Fibroblast of the conjunctiva (primary cell): ENCODE measurements at regions not wholly inside any gene's neighbourhood (a gene's known extent, or its start where the extent isn't known, plus 50 kb on each side); places are given as distances from the start of the nearest gene placed in this dataset.

Experiments used
- DNase-seq: peaks from one replicate; pipeline ENCODE4 v3.0.0-alpha.2; 2010; ENCODE audit warnings: low read depth

GRCh38 chr10:111452153-111452552 lies 375.3 kb downstream of the ADRA2A start:
- DNase-seq = no peak

GRCh38 chr10:111455776-111456426 lies 379.1 kb downstream of the ADRA2A start:
- DNase-seq = no peak

- DNase-seq = no peak
Observed at GRCh38 chr10:111458256-111458655, 381.4 kb downstream of the ADRA2A start.

- no peak for DNase-seq
Observed at GRCh38 chr10:111459967-111460366, 383.1 kb downstream of the ADRA2A start.

GRCh38 chr10:111472445-111472844 lies 395.6 kb downstream of the ADRA2A start:
- no peak for DNase-seq

- DNase-seq = no peak
Observed at GRCh38 chr10:111473361-111473760, 396.5 kb downstream of the ADRA2A start.

- no peak for DNase-seq
Observed at GRCh38 chr10:111474786-111475185, 398.0 kb downstream of the ADRA2A start.

GRCh38 chr10:111475720-111476119 lies 398.9 kb downstream of the ADRA2A start:
- DNase-seq = no peak

GRCh38 chr10:111478651-111479050 lies 401.8 kb downstream of the ADRA2A start:
- DNase-seq = no peak

GRCh38 chr10:111479966-111480365 lies 403.1 kb downstream of the ADRA2A start:
- no peak for DNase-seq

- DNase-seq = no peak
Observed at GRCh38 chr10:111481261-111481826, 404.5 kb downstream of the ADRA2A start.

GRCh38 chr10:111481866-111482265 lies 405.0 kb downstream of the ADRA2A start:
- DNase-seq = no peak

GRCh38 chr10:111482621-111483216 lies 405.9 kb downstream of the ADRA2A start:
- no peak for DNase-seq

GRCh38 chr10:111485767-111486166 lies 408.9 kb downstream of the ADRA2A start:
- DNase-seq = no peak

- no peak for DNase-seq
Observed at GRCh38 chr10:111486346-111486745, 409.5 kb downstream of the ADRA2A start.

- no peak for DNase-seq
Observed at GRCh38 chr10:111488668-111489067, 411.8 kb downstream of the ADRA2A start.

GRCh38 chr10:111491154-111491553 lies 414.3 kb downstream of the ADRA2A start:
- DNase-seq = no peak

GRCh38 chr10:111493024-111493625 lies 416.3 kb downstream of the ADRA2A start:
- no peak for DNase-seq

GRCh38 chr10:111498560-111498959 lies 421.7 kb downstream of the ADRA2A start:
- DNase-seq = no peak

- no peak for DNase-seq
Observed at GRCh38 chr10:111504376-111504775, 427.5 kb downstream of the ADRA2A start.

- DNase-seq = no peak
Observed at GRCh38 chr10:111506266-111507034, 429.6 kb downstream of the ADRA2A start.

- no peak for DNase-seq
Observed at GRCh38 chr10:111511751-111512150, 434.9 kb downstream of the ADRA2A start.

- DNase-seq = no peak
Observed at GRCh38 chr10:111515264-111515663, 438.4 kb downstream of the ADRA2A start.
